Sigmoid colon (tissue), 3 donors: ENCODE measurements at regions not wholly inside any gene's neighbourhood (a gene's known extent, or its start where the extent isn't known, plus 50 kb on each side); places are given as distances from the start of the nearest gene placed in this dataset.

ENCODE experiments used
- CTCF ChIP-seq, 4 experiments: fragments of 450-650 bp in 3 of 4; fragments of 200-600 bp in 1 of 4; IDR thresholded peaks; one replicate each; pipeline ENCODE4 v1.5.1; 2016 to 2019; ENCODE audit warnings: antibody characterized with exemption in 4 of 4, mild to moderate bottlenecking in 3 of 4, moderate library complexity in 2 of 4
- POLR2A ChIP-seq, 2 donors: fragments of 450-650 bp; IDR thresholded peaks; one replicate each; pipeline ENCODE4 v1.6.1; 2016; ENCODE audit warnings: antibody characterized with exemption in 2 of 2, mild to moderate bottlenecking in 2 of 2, moderate library complexity in 2 of 2

- TF ChIP-seq CTCF (IDR thresholded peaks at IDR 0.05) (no peak), POLR2A (IDR thresholded peaks at IDR 0.05) (no peak)
Measured at GRCh38 chr4:171582961-171583581, 230.1 kb upstream of the GALNTL6 start.
